ENCODE measurements at regions not wholly inside any gene's neighbourhood (a gene's known extent, or its start where the extent isn't known, plus 50 kb on each side); places are given as distances from the start of the nearest gene placed in this dataset.

DNA sequence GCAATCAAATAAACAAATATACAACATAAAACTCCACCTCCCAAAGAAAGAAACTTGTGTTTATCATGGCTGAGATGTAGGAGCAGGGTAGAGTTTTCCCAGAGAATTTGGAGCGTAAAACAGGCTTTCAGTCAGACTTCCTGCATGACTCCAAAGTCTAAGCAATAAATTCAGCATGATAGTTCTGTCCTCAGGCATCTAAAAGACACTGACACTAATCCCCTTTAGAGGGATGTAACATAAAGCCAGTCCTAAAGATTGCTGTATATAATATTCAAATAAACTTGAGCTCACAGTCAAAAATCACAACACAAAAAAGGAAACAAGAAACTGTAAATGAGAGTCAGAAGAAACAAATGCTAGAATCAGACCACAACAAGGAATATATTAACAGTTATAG is 234.4 kb downstream of the CENPW start:
- TF ChIP-seq POLR2A (IDR thresholded peaks at IDR 0.05) = no peak
- no peak for TF ChIP-seq CTCF (IDR thresholded peaks at IDR 0.05)
- Histone ChIP-seq H3K4me3 (replicated peaks in 1 of 3) (no peak overlapping the region), H3K9me3 (no peaks in the 10 kb centered on the region), H3K36me3 (no peaks in the 10 kb centered on the region), H3K27me3 (no peaks in the 10 kb centered on the region), H3K27ac (no peak overlapping the region), H3K4me1 (no peaks in the 10 kb centered on the region)
- intact Hi-C loops (cut with DNase I) = no loop called here
- no peak for DNase-seq
- WGBS, 2 donors = 90 to 94% methylated on average over 1 of the region's 1 CpG

DNA sequence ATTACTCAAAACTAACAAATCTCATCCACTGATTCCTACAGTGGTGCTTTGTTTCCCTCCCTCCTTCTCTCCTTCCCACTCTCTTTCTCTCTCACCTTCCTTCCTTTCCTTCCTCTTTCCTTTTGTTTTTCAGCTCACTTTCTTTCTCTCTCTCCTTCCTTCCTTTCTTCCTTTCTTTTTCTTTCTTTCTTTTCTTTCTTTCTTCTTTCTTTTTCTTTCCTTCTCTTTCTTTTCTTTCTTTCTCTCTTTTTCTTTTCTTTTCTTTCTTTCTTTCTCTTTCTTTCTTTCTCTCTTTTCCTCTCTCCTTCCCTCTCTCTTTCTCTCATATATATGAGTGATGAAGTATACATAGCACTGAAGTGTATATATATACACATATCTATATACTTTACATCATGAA is 241.4 kb downstream of the CENPW start:
- H3K4me3 ChIP-seq (replicated peaks in 1 of 3) = no peak overlapping the region
- no peaks in the 10 kb centered on the region for H3K27me3 ChIP-seq
- intact Hi-C loops (cut with DNase I) = no loop called here
- H3K27ac ChIP-seq = no peak overlapping the region
- TF ChIP-seq CTCF (IDR thresholded peaks at IDR 0.05) = no peak
- TF ChIP-seq POLR2A (IDR thresholded peaks at IDR 0.05) = no peak
- H3K36me3 ChIP-seq = no peaks in the 10 kb centered on the region
- H3K4me1 ChIP-seq = no peaks in the 10 kb centered on the region
- no peaks in the 10 kb centered on the region for H3K9me3 ChIP-seq
- no peak for DNase-seq

DNA sequence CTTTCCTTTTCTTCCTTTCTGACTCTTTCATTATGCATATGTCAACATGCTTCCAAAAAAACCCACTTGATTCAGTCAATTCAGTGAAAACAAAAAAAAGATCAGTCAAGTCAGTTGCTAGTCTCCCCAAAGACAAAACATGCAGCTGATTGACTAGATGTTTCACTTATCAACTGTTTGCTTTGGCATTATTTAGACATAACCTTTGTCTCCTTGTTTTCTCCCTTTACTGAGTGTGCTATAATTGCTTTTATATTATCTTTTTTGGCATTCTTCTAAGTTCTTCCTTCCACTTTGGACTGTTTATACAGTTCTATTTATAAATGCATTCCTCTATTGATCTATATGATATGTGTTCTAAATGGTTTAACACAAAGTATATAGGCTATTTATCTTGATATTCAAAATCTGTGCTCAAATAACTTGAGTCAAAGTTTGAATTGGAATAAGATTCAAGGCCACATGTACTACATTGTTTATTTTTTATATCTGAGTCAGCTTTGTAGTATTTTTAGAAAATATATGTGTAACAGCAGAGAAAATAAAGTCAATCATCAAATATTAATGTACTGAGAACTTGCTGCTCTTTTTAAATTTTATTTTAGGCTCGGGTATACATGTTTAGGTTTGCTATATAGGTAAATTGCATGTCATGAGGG is 260.5 kb downstream of the CENPW start:
- 73 to 77% methylated on average over 1 of the region's 1 CpG for WGBS, 2 donors

DNA sequence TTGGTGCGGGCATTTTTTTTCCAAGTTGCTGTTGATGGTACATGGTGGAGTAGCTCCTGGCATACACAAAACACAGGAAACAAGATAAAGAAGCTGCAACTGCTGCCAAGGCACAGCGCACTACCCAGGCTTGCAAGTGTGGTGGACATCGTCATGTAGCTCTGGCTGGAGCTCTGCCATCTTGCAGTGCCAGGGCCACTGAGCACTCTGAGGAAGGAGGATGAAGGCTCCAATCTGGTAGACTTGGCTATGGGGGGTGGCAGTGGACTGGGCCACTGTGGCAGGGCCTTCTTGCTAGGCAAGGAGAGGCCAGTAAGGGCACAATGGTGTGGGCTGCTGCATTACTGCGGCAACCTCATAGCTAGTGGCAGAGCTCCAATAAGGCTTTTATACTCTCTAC is 263.5 kb downstream of the CENPW start:
- Histone ChIP-seq H3K9me3 (no peaks in the 10 kb centered on the region), H3K27me3 (no peaks in the 10 kb centered on the region), H3K27ac (no peak overlapping the region), H3K4me3 (replicated peaks in 1 of 3) (no peak overlapping the region), H3K4me1 (no peaks in the 10 kb centered on the region), H3K36me3 (no peaks in the 10 kb centered on the region)
- DNase-seq = no peak
- intact Hi-C loops (cut with DNase I) = no loop called here
- 91 to 95% methylated on average over 4 of the region's 4 CpGs for WGBS, 2 donors
- TF ChIP-seq POLR2A (IDR thresholded peaks at IDR 0.05) (no peak), CTCF (IDR thresholded peaks at IDR 0.05) (no peak)

More for the DNA sequence above, 260.5 kb downstream of the CENPW start:
- Histone ChIP-seq H3K27ac (no peak overlapping the region), H3K4me1 (no peaks in the 10 kb centered on the region), H3K9me3 (no peaks in the 10 kb centered on the region), H3K4me3 (replicated peaks in 1 of 3) (no peak overlapping the region), H3K36me3 (no peaks in the 10 kb centered on the region), H3K27me3 (no peaks in the 10 kb centered on the region)
- intact Hi-C loops (cut with DNase I) = no loop called here
- TF ChIP-seq POLR2A (IDR thresholded peaks at IDR 0.05) = no peak
- TF ChIP-seq CTCF (IDR thresholded peaks at IDR 0.05) = no peak
- DNase-seq = no peak

DNA sequence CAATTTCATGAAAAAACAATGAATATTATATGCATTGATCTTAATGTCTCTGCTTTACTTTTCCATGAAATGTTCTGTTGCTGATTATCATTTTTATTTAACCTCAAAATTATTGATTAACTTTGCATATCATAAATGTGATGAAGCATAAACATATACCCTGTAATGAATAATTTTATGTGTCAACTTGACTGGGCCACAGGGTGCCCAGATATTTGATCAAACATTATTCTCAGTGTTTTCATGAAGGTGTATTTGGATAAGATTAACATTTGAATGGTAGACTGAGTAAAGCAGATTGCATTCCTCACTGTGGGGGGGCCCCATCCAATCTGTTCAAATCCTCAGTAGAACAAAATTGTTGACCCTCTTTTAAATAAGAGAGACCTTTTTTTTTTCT is 265.2 kb downstream of the CENPW start:
- no peaks in the 10 kb centered on the region for H3K27me3 ChIP-seq
- intact Hi-C loops (cut with DNase I) = no loop called here
- TF ChIP-seq POLR2A (IDR thresholded peaks at IDR 0.05) (no peak), CTCF (IDR thresholded peaks at IDR 0.05) (no peak)
- no peaks in the 10 kb centered on the region for H3K36me3 ChIP-seq
- no peak for DNase-seq
- H3K27ac ChIP-seq = no peak overlapping the region
- H3K4me1 ChIP-seq = no peaks in the 10 kb centered on the region
- H3K4me3 ChIP-seq (replicated peaks in 1 of 3) = no peak overlapping the region
- no peaks in the 10 kb centered on the region for H3K9me3 ChIP-seq

Data from thyroid gland (tissue), 4 donors.